ENCODE measurements at regions not wholly inside any gene's neighbourhood (a gene's known extent, or its start where the extent isn't known, plus 50 kb on each side); places are given as distances from the start of the nearest gene placed in this dataset.

- TF ChIP-seq, protein P1, sequence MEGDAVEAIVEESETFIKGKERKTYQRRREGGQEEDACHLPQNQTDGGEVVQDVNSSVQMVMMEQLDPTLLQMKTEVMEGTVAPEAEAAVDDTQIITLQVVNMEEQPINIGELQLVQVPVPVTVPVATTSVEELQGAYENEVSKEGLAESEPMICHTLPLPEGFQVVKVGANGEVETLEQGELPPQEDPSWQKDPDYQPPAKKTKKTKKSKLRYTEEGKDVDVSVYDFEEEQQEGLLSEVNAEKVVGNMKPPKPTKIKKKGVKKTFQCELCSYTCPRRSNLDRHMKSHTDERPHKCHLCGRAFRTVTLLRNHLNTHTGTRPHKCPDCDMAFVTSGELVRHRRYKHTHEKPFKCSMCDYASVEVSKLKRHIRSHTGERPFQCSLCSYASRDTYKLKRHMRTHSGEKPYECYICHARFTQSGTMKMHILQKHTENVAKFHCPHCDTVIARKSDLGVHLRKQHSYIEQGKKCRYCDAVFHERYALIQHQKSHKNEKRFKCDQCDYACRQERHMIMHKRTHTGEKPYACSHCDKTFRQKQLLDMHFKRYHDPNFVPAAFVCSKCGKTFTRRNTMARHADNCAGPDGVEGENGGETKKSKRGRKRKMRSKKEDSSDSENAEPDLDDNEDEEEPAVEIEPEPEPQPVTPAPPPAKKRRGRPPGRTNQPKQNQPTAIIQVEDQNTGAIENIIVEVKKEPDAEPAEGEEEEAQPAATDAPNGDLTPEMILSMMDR (IDR thresholded peaks at IDR 0.05): no peak
- no peak for TF ChIP-seq EZH2 (IDR thresholded peaks at IDR 0.05; ENCODE audit: borderline replicate concordance, insufficient read depth, low read depth, low read length, poor library complexity, severe bottlenecking)
Measured at GRCh38 chr20:12936524-12936923, 72.2 kb upstream of the SPTLC3 start.

Data from B cell (primary cell).